SU-DHL-6 (cell line): ENCODE measurements at regions not wholly inside any gene's neighbourhood (a gene's known extent, or its start where the extent isn't known, plus 50 kb on each side); places are given as distances from the start of the nearest gene placed in this dataset.

Experiments
- H2AFZ ChIP-seq: fragments of 200-600 bp; sonication (generic); 2 replicates; pipeline ENCODE4 v1.6.1; 2014; ENCODE audit warnings: low read depth, mild to moderate bottlenecking, moderate library complexity, mixed read lengths, antibody characterized with exemption, low read length; ENCODE audit not compliant: severe bottlenecking
- H3F3A ChIP-seq: fragments of 200-600 bp; shearing (Covaris generic); 2 replicates; pipeline ENCODE4 v1.6.0; 2016; ENCODE audit warnings: antibody characterized with exemption, mild to moderate bottlenecking; ENCODE audit not compliant: insufficient read depth
- H3K27ac ChIP-seq: fragments of 200-600 bp; sonication (generic); 2 replicates; pipeline ENCODE4 v1.5.1; 2016; ENCODE audit warnings: low read depth, mild to moderate bottlenecking, low read length, moderate library complexity, mixed read lengths
- H3K27me3 ChIP-seq: fragments of 200-600 bp; sonication (generic), shearing (Covaris generic); 2 replicates; pipeline ENCODE4 v1.6.0; 2014; ENCODE audit warnings: mild to moderate bottlenecking, low read length
- H3K36me3 ChIP-seq: fragments of 200-600 bp; sonication (generic); 2 replicates; pipeline ENCODE4 v1.6.1; 2014; ENCODE audit warnings: mild to moderate bottlenecking, low read length, mixed read lengths
- H3K4me2 ChIP-seq: fragments of 300-600, 200-600 bp; shearing (Covaris generic), sonication (generic); 2 replicates; pipeline ENCODE4 v1.6.0; 2014; ENCODE audit warnings: low read length, low read depth, mild to moderate bottlenecking; ENCODE audit not compliant: poor library complexity, severe bottlenecking
- H3K4me3 ChIP-seq: fragments of 200-600 bp; sonication (generic); 2 replicates; pipeline ENCODE4 v1.5.1; 2014; ENCODE audit warnings: antibody characterized with exemption, low read length, mild to moderate bottlenecking, mixed read lengths; ENCODE audit not compliant: insufficient read depth, poor library complexity, severe bottlenecking
- H3K79me2 ChIP-seq: fragments of 200-600 bp; sonication (generic); 2 replicates; pipeline ENCODE4 v1.6.1; 2014; ENCODE audit warnings: mild to moderate bottlenecking, low read length, moderate library complexity; ENCODE audit not compliant: insufficient read depth
- H3K9ac ChIP-seq: fragments of 200-600 bp; sonication (generic); 2 replicates; pipeline ENCODE4 v1.7.0; 2014; ENCODE audit warnings: mild to moderate bottlenecking, low read length
- H3K9me2 ChIP-seq: fragments of 200-600 bp; sonication (generic); replicated peaks from 2 replicates; pipeline ENCODE4 v1.6.1; 2014; ENCODE audit warnings: low read length; ENCODE audit not compliant: insufficient read depth
- H3K9me3 ChIP-seq: fragments of 200-600 bp; sonication (generic); 2 replicates; pipeline ENCODE4 v1.6.1; 2014; ENCODE audit warnings: low read length, mixed read lengths; ENCODE audit not compliant: insufficient read depth
- H4K20me1 ChIP-seq: fragments of 200-600 bp; sonication (generic); 2 replicates; pipeline ENCODE4 v1.6.1; 2014; ENCODE audit warnings: low read depth, mild to moderate bottlenecking, antibody characterized with exemption, low read length, moderate library complexity, mixed read lengths
- CTCF ChIP-seq: fragments of 200-600 bp; sonication (generic); IDR thresholded peaks from one replicate; pipeline ENCODE4 v1.5.1; 2017; ENCODE audit warnings: antibody characterized with exemption, mild to moderate bottlenecking, low read length, moderate library complexity; ENCODE audit not compliant: insufficient read depth, poor library complexity, severe bottlenecking
- EZH2phosphoT487 ChIP-seq: fragments of 200-600 bp; sonication (generic), shearing (Covaris generic); conservative IDR thresholded peaks from 2 replicates; pipeline ENCODE4 v1.6.1; 2018; ENCODE audit warnings: mild to moderate bottlenecking, antibody characterized with exemption, low read length, moderate library complexity, mixed read lengths

DNA sequence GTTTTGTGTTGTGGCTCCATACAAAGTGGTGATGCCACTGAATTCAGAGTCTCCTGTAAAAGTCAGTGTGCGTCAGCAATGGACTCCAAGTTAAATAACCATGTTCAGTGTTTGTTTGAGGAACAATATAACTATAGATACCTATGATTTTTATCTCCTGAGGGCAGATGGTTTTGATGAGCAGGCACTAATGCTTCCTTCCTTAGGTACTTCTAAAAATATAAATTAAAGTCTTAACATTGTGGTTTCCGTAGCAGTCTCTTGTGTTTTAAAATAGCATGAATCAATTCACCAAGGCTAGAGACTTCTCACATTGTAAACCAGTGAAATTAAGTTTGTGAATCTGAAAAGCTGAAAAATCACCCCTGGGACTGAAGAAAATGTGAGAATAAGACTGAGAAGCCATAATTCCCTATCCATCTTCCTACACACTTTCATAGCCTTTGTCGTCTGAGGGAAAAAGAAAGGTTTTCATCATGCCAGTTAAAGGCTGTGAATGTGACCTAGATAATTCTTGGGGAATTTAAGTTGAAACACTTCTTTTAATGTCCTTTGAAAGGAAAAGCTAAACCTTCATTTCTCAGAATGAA lies 1502.9 kb downstream of the CDH11 start:
- no peaks in the 10 kb centered on the region for H3K36me3 ChIP-seq
- H3K9me3 ChIP-seq = no peaks in the 10 kb centered on the region
- no peaks in the 10 kb centered on the region for H3K9me2 ChIP-seq
- H4K20me1 ChIP-seq = no peaks in the 10 kb centered on the region
- H3K27ac ChIP-seq = no peak overlapping the region
- H3K4me2 ChIP-seq = no peak overlapping the region
- no peaks in the 10 kb centered on the region for H3K79me2 ChIP-seq
- H3K9ac ChIP-seq = no peak overlapping the region
- no peaks in the 10 kb centered on the region for H3F3A ChIP-seq
- no peak overlapping the region for H2AFZ ChIP-seq
- no peaks in the 10 kb centered on the region for H3K27me3 ChIP-seq
- no peak overlapping the region for H3K4me3 ChIP-seq
- TF ChIP-seq EZH2phosphoT487 (no peak), CTCF (no peak)

DNA sequence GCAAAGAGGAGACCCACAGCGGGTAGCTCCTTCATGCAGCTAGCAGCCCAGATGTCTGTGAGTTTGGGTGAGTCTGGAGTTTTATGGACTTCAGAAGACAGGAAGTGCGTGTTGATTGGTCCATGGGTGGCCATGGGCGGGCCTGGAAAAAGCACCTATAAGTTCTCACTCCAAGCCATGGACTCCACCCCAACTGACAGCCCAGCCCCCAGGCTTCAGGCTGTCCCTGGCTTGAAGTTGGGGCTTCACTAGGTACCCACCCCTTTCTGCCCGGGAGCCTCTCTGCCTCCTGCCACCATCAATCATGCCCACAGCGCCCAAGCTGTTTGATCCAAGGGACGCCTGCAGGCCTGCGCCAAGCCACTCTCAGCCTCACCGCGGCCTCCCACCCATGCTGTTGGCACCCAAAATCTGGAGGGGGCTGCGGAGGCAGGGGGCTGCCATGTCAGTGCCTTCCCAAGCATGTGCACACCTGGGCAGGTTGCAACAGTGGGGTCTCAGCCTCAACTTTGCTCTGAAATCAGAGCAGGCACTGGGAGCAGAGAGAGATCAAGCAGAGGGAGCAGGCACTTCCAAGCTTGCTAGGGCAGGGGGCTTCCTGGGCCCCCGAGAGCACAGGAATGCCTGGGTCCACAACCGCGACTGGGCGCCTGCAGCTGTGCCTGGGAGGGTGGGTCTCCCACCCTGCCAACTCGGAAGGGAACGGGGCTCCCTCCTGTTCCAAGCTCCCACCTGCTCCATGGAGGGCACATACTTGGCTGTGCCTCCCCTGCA lies 1503.7 kb downstream of the CDH11 start:
- Histone ChIP-seq H2AFZ (no peak overlapping the region), H3K79me2 (no peaks in the 10 kb centered on the region), H3K4me2 (no peak overlapping the region), H3F3A (no peaks in the 10 kb centered on the region), H3K27me3 (no peaks in the 10 kb centered on the region), H3K9me3 (no peaks in the 10 kb centered on the region), H3K9ac (no peak overlapping the region), H4K20me1 (no peaks in the 10 kb centered on the region), H3K9me2 (no peaks in the 10 kb centered on the region), H3K36me3 (no peaks in the 10 kb centered on the region), H3K27ac (no peak overlapping the region), H3K4me3 (no peak overlapping the region)
- TF ChIP-seq EZH2phosphoT487 (no peak), CTCF (no peak)

GRCh38 chr16:63617047-63617989 lies 1504.5 kb downstream of the CDH11 start:
- Histone ChIP-seq H3F3A (no peaks in the 10 kb centered on the region), H3K4me2 (no peak overlapping the region), H4K20me1 (no peaks in the 10 kb centered on the region), H3K4me3 (no peak overlapping the region), H3K36me3 (no peaks in the 10 kb centered on the region), H3K27ac (no peak overlapping the region), H3K9me2 (no peaks in the 10 kb centered on the region), H2AFZ (no peak overlapping the region), H3K9me3 (no peaks in the 10 kb centered on the region), H3K79me2 (no peaks in the 10 kb centered on the region), H3K9ac (no peak overlapping the region), H3K27me3 (no peaks in the 10 kb centered on the region)
- TF ChIP-seq CTCF = no peak
- TF ChIP-seq EZH2phosphoT487 = no peak
